ENCODE measurements at regions not wholly inside any gene's neighbourhood (a gene's known extent, or its start where the extent isn't known, plus 50 kb on each side); places are given as distances from the start of the nearest gene placed in this dataset.
"Not testable (repeated sequence)": the region's sequence is repeated elsewhere in the genome, so short reads cannot be mapped to it uniquely, and the experiment has no call there.

DNA sequence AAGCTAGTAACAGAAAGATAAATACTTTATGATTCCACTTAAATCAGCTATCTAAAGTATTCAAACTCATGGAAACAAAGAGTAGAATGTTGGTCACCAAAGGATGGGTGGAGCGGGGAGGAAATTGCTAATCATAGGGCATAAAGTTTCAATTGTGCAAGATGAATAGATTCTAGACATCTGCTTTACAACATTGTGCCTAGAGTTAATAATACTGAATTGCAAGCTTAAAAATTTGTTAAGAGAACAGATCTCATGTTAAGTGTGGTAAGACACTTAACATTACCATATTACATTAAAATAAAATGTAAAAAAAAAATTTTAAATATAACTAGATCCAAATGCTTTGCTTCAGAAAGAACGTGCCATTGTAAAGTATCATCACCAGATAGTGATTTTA, 411.1 kb upstream of the MBL2 start:
- no peak for TF ChIP-seq CTCF (IDR thresholded peaks at IDR 0.05; ENCODE audit: unreplicated experiment in 3 of 3)
- peaks cover 5% of the 10 kb centered on the region for H3K36me3 Mint-ChIP-seq (ENCODE audit: low read depth)
- H3K27ac Mint-ChIP-seq, result no peak overlapping the region
- H3K4me1 Mint-ChIP-seq, result no peaks in the 10 kb centered on the region
- H3K27me3 Mint-ChIP-seq (ENCODE audit: low read depth), result no peaks in the 10 kb centered on the region
- no peak overlapping the region for H3K4me3 Mint-ChIP-seq
- H3K9me3 Mint-ChIP-seq, result peaks cover 10% of the 10 kb centered on the region

DNA sequence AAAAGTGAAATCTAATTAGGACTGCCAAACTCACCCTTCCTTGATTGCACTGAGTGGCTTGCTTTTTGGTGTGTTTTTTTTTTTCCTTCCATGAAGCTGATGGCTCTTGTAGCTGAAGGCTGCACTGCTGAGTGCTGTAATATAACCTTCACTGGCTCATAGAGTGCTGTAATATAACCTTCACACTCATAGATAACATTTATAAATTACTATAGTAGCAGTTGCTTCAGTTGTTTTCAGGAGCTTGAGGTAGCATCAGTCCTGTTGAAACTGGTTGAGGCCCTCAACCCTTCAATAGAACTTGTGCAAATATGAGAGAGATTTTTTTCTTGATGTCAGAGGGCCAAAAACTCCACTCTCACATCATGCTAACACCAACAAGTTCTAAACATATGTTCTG, 404.9 kb upstream of the MBL2 start:
- no peaks in the 10 kb centered on the region for H3K36me3 Mint-ChIP-seq (ENCODE audit: low read depth)
- no peaks in the 10 kb centered on the region for H3K9me3 Mint-ChIP-seq
- no peak overlapping the region for H3K27ac Mint-ChIP-seq
- no peak for TF ChIP-seq CTCF (IDR thresholded peaks at IDR 0.05; ENCODE audit: unreplicated experiment in 3 of 3)
- H3K4me3 Mint-ChIP-seq, result no peak overlapping the region
- H3K4me1 Mint-ChIP-seq, result no peaks in the 10 kb centered on the region
- no peaks in the 10 kb centered on the region for H3K27me3 Mint-ChIP-seq (ENCODE audit: low read depth)

GRCh38 chr10:53166325-53166724, 393.7 kb upstream of the MBL2 start:
- no peaks in the 10 kb centered on the region for H3K9me3 Mint-ChIP-seq
- no peaks in the 10 kb centered on the region for H3K27me3 Mint-ChIP-seq (ENCODE audit: low read depth)
- peaks cover 7% of the 10 kb centered on the region for H3K4me1 Mint-ChIP-seq
- no peak overlapping the region for H3K27ac Mint-ChIP-seq
- no peak for TF ChIP-seq CTCF (IDR thresholded peaks at IDR 0.05; ENCODE audit: unreplicated experiment in 3 of 3)
- no peak overlapping the region for H3K4me3 Mint-ChIP-seq
- no peaks in the 10 kb centered on the region for H3K36me3 Mint-ChIP-seq (ENCODE audit: low read depth)

- Mint-ChIP-seq H3K4me1 (peaks cover 7% of the 10 kb centered on the region), H3K36me3 (ENCODE audit: low read depth) (no peaks in the 10 kb centered on the region), H3K4me3 (no peak overlapping the region), H3K27ac (peak overlapping the region in 1 of 3 experiments; percentile 5), H3K27me3 (ENCODE audit: low read depth) (no peaks in the 10 kb centered on the region), H3K9me3 (no peaks in the 10 kb centered on the region)
- no peak for TF ChIP-seq CTCF (IDR thresholded peaks at IDR 0.05; ENCODE audit: unreplicated experiment in 3 of 3)
Measured at GRCh38 chr10:53162856-53163255, 390.3 kb upstream of the MBL2 start.

DNA sequence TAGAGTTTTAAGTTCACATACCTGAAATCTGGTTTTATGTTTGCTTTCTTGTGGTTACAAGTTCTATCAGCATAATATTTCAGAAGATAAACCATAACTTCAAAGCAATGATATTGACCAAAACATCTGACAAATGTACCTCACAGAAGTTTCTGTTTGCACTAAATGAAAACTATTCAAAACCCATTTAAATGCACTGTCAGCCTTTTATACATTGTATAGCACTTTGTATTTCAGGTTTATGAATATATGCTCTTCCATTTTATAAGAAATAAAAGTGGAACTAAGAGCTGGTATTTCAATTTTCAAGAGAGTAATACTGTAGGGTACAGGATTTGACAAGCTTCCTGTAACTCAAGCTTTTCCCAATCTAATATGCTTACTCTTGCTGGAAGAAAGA, 388.6 kb upstream of the MBL2 start:
- no peak for TF ChIP-seq CTCF (IDR thresholded peaks at IDR 0.05; ENCODE audit: unreplicated experiment in 3 of 3)
- H3K4me3 Mint-ChIP-seq, result no peak overlapping the region
- H3K9me3 Mint-ChIP-seq, result peaks cover 2% of the 10 kb centered on the region
- H3K27ac Mint-ChIP-seq, result no peak overlapping the region
- no peaks in the 10 kb centered on the region for H3K27me3 Mint-ChIP-seq (ENCODE audit: low read depth)
- H3K4me1 Mint-ChIP-seq, result no peaks in the 10 kb centered on the region
- no peaks in the 10 kb centered on the region for H3K36me3 Mint-ChIP-seq (ENCODE audit: low read depth)

DNA sequence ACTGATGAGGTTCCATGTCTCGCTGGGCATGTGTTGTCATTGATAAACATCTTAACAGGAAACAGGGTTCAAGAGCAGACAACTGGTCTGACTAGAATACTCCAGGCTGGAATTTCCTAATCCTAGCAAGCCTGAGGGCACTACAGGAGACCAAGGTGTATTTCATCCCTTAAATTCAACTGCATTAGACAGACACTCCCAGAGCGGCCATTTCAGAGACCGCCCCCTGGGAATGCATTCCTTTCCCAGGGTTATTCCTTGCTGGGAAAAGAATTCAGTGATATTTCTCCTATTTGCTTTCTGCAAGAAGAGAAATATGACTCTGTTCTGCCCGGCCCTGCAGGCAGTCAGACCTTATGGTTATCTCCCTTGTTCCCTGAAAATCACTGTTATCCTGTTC, 383.1 kb upstream of the MBL2 start:
- H3K4me1 Mint-ChIP-seq; H3K27me3 Mint-ChIP-seq (ENCODE audit: low read depth); H3K9me3 Mint-ChIP-seq; H3K36me3 Mint-ChIP-seq (ENCODE audit: low read depth); H3K4me3 Mint-ChIP-seq; H3K27ac Mint-ChIP-seq: not testable (repeated sequence)

DNA sequence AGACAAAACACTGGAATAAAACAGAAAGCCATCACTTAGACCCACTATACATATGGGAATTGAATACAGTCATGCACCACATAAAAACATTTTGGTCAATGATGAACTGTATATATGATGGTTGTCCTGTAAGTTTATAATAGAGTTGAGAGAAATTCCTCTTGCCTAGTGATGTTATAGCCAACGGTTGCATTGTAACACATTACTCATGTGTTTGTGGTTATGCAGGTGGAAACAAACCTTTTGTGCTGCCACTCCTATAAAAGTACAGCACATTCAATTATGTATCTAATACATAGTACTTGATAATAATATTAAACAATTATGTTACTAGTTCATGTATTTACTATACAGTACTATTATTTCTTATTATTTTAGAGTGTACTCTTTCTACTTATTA, 381.2 kb upstream of the MBL2 start:
- no peak for TF ChIP-seq CTCF (IDR thresholded peaks at IDR 0.05; ENCODE audit: unreplicated experiment in 3 of 3)
- H3K27ac Mint-ChIP-seq, result no peak overlapping the region
- H3K9me3 Mint-ChIP-seq, result peaks cover 8% of the 10 kb centered on the region
- H3K4me1 Mint-ChIP-seq, result no peaks in the 10 kb centered on the region
- no peaks in the 10 kb centered on the region for H3K27me3 Mint-ChIP-seq (ENCODE audit: low read depth)
- no peaks in the 10 kb centered on the region for H3K36me3 Mint-ChIP-seq (ENCODE audit: low read depth)
- no peak overlapping the region for H3K4me3 Mint-ChIP-seq
